ENCODE measurements at regions not wholly inside any gene's neighbourhood (a gene's known extent, or its start where the extent isn't known, plus 50 kb on each side); places are given as distances from the start of the nearest gene placed in this dataset.
"Not testable (repeated sequence)": the region's sequence is repeated elsewhere in the genome, so short reads cannot be mapped to it uniquely, and the experiment has no call there.

DNA sequence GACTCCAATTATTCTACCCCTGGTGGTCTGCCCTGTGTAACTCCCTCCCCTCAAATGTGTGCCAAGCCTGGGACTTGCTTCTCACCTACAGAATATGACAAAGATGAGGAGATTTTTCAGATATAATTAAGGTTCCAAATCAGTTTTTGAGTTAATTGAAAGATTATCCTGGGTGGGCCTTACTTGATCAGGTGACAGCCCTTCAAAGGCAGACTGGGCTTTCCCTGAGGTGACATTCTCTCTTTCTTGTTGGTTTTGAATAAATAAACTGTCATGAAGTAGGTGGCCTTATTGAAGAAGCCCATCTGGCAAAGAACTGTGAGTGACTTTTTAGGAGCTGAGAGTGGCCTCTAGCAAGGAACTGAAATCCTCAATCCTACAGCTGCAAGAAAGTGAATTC lies 106.0 kb downstream of the BRMS1L start:
- DNase-seq = no peak

DNA sequence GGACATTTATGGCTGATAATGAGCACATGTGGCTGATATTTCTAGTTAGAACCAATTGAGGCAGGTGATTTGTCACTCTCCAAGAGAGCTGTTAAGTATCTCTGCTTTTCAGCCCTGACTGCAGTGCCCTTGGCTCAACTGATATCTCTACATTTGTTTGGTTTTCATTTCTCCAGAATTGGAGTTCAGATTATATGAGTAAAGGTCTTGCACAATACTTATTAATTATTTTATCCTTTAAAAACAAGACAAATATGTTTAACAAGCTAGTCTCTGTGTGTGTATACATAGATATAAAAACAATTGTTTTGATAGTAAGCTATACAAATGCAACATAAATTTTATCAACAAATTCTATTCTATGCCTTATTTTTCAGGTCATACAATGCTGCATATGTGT lies 105.2 kb downstream of the BRMS1L start:
- DNase-seq = no peak

DNA sequence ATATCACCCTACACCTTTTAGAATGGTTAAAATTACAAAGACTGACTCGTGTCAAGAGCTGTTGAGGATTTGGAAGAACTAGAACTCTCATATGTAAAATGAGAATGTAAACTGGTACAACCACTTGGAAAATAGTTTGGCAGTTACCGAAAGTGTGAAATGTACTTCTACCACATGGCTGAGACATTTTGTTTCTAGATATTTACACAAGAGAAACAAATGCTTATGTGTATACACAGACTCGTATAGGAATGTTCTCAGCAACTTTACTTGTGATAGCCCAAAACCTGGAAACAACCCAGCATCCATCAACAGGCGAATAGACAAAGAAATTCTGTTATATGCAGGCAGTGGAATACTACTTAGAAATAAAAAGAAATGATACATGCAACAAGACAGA lies 103.0 kb downstream of the BRMS1L start:
- DNase-seq = no peak

DNA sequence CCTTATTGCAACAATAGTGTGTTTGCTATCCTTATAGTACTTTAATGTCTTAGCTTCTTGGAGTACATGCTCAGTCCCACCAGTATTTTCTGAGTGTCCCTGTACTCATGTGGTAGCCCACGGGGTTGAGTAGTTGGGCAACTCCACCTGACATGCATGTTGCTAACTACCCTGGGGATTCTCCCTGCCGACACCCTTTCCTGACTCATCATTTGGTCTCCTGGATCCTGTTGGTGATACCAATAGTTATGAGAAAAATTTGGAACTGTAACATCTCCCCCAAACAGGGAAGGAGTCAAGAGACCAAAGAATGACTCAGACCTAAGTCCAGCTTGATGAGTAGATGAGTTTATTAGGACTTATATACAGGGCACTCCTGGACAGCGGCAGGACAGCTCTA lies 101.6 kb downstream of the BRMS1L start:
- DNase-seq = no peak

DNA sequence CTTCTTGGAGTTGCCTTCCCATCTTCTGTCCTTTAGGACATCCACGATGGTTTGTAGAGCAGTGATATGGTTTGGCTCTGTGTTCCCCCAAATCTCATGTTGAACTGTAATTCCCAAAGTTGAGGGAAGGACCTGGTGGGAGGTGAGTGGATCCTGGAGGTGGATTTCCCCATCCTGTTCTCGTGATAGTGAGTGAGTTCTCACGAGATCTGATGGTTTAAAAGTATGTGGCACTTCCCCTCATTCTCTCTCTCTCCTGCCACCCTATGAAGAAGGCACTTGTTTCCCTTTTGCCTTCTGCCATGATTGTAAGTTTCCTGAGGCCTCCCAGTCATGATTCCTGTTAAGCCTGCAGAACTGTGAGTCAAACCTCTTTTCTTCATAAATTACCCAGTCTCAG lies 99.2 kb downstream of the BRMS1L start:
- DNase-seq = no peak

DNA sequence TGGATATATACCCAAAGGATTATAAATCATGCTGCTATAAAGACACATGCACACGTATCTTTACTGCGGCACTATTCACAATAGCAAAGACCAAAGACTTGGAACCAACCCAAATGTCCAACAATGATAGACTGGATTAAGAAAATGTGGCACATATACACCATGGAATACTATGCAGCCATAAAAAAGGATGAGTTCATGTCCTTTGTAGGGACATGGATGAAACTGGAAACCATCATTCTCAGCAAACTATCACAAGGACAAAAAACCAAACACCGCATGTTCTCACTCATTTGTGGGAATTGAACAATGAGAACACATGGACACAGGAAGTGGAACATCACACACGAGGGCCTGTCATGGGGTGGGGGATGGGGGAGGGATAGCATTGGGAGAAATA lies 96.5 kb downstream of the BRMS1L start:
- DNase-seq = not testable (repeated sequence)

DNA sequence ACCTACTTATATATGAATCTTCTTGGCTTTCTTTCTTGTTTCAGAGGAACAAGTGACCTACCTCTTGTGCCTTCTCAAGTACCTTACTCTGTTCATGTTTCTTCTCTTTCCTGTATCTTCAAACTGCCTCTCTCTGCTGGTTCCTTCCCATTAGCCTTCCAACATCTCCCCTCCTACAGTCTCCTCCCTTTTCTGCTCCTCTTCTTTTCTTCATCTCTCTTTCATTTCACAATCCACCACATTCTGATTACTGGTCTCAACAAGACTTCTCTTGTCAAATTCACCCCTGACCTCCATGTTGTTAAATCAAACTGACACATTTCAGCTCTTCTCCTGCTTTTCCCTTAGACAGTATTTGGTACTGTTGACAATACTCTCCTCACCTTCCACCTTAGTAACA lies 95.6 kb downstream of the BRMS1L start:
- DNase-seq = no peak

All from suppressor macrophage treated with lipopolysaccharide for 1 hour (primary cell).